H9 (cell line): ENCODE measurements at regions not wholly inside any gene's neighbourhood (a gene's known extent, or its start where the extent isn't known, plus 50 kb on each side); places are given as distances from the start of the nearest gene placed in this dataset.

Experiments
- DNase-seq: peaks from one replicate; pipeline ENCODE4 v3.0.0-alpha.2; 2017
- H2AFZ ChIP-seq: one replicate; pipeline ENCODE4 v1.6.1; 2013; ENCODE audit warnings: mild to moderate bottlenecking, low read length, control low read depth, moderate library complexity
- H2AK5ac ChIP-seq: 2 replicates; pipeline ENCODE4 v1.6.1; 2013; ENCODE audit warnings: low read length, control low read depth, mixed read lengths; ENCODE audit not compliant: insufficient read length
- H2BK120ac ChIP-seq: one replicate; pipeline ENCODE4 v1.6.1; 2013; ENCODE audit warnings: low read depth, mild to moderate bottlenecking, low read length, control low read depth, inconsistent platforms; ENCODE audit not compliant: poor library complexity, severe bottlenecking
- H2BK12ac ChIP-seq: 2 replicates; pipeline ENCODE4 v1.6.1; 2013; ENCODE audit warnings: low read length, control low read depth, mixed read lengths, low read depth; ENCODE audit not compliant: insufficient read length
- H2BK15ac ChIP-seq: 2 replicates; pipeline ENCODE4 v1.6.1; 2013; ENCODE audit warnings: low read depth, low read length, control low read depth
- H2BK20ac ChIP-seq: one replicate; pipeline ENCODE4 v1.6.1; 2013; ENCODE audit warnings: low read depth, mild to moderate bottlenecking, low read length, control low read depth, inconsistent platforms; ENCODE audit not compliant: poor library complexity, severe bottlenecking
- H2BK5ac ChIP-seq: 2 replicates; pipeline ENCODE4 v1.6.1; 2013; ENCODE audit warnings: low read length, control low read depth, mixed read lengths; ENCODE audit not compliant: insufficient read length
- H3K14ac ChIP-seq: 2 replicates; pipeline ENCODE4 v1.6.1; 2013; ENCODE audit warnings: low read length, control low read depth; ENCODE audit not compliant: insufficient read depth
- H3K18ac ChIP-seq: 2 replicates; pipeline ENCODE4 v1.6.1; 2013; ENCODE audit warnings: low read depth, mild to moderate bottlenecking, mixed read lengths, low read length, control low read depth; ENCODE audit not compliant: insufficient read length
- H3K23ac ChIP-seq: 2 replicates; pipeline ENCODE4 v1.6.1; 2013; ENCODE audit warnings: low read length, control low read depth, mixed read lengths, low read depth; ENCODE audit not compliant: insufficient read length
- H3K23me2 ChIP-seq: 2 replicates; pipeline ENCODE4 v1.6.1; 2013; ENCODE audit warnings: low read depth, mild to moderate bottlenecking, mixed read lengths, low read length, control low read depth; ENCODE audit not compliant: insufficient read length, poor library complexity, severe bottlenecking
- H3K27ac ChIP-seq: 2 replicates; pipeline ENCODE4 v1.5.1; 2013; ENCODE audit warnings: low read length, control low read depth, mixed read lengths, low read depth; ENCODE audit not compliant: insufficient read length
- H3K27me3 ChIP-seq: 2 replicates; pipeline ENCODE4 v1.6.1; 2013; ENCODE audit warnings: low read length, control low read depth, inconsistent platforms; ENCODE audit not compliant: insufficient read depth
- H3K4ac ChIP-seq: 2 replicates; pipeline ENCODE4 v1.6.1; 2013; ENCODE audit warnings: low read depth, mild to moderate bottlenecking, control low read depth, inconsistent platforms, low read length, moderate library complexity
- H3K4me1 ChIP-seq: 2 replicates; pipeline ENCODE4 v1.6.1; 2013; ENCODE audit warnings: low read length, control low read depth, inconsistent platforms; ENCODE audit not compliant: insufficient read depth
- H3K4me2 ChIP-seq: 2 replicates; pipeline ENCODE4 v1.6.1; 2013; ENCODE audit warnings: low read length, control low read depth, mixed read lengths; ENCODE audit not compliant: insufficient read length, insufficient read depth
- H3K56ac ChIP-seq: 2 replicates; pipeline ENCODE4 v1.6.1; 2013; ENCODE audit warnings: low read depth, mild to moderate bottlenecking, mixed read lengths, low read length, control low read depth; ENCODE audit not compliant: insufficient read length
- H3K79me1 ChIP-seq: 2 replicates; pipeline ENCODE4 v1.6.1; 2013; ENCODE audit warnings: low read depth, mild to moderate bottlenecking, moderate library complexity, low read length, control low read depth, inconsistent platforms; ENCODE audit not compliant: insufficient read depth, poor library complexity, severe bottlenecking
- H3K79me2 ChIP-seq: 2 replicates; pipeline ENCODE4 v1.6.1; 2013; ENCODE audit warnings: low read length, control low read depth, inconsistent platforms; ENCODE audit not compliant: insufficient read depth
- H3K9ac ChIP-seq: 2 replicates; pipeline ENCODE4 v1.6.1; 2013; ENCODE audit warnings: low read length, control low read depth, mixed read lengths; ENCODE audit not compliant: insufficient read length; ENCODE audit errors: extremely low read depth
- H3K9me3 ChIP-seq: one replicate; pipeline ENCODE4 v1.6.1; 2013; ENCODE audit warnings: low read depth, low read length, inconsistent platforms; ENCODE audit not compliant: control insufficient read depth
- H3T11ph ChIP-seq: one replicate; pipeline ENCODE4 v1.6.1; 2013; ENCODE audit warnings: mild to moderate bottlenecking, low read length, control low read depth, inconsistent platforms
- H4K20me1 ChIP-seq: one replicate; pipeline ENCODE4 v1.6.1; 2013; ENCODE audit not compliant: control insufficient read depth, insufficient read length, insufficient read depth
- H4K5ac ChIP-seq: 2 replicates; pipeline ENCODE4 v1.6.1; 2013; ENCODE audit warnings: low read depth, mild to moderate bottlenecking, mixed read lengths, low read length, control low read depth; ENCODE audit not compliant: insufficient read length
- H4K8ac ChIP-seq: replicated peaks from 2 replicates; pipeline ENCODE4 v1.6.1; 2013; ENCODE audit warnings: low read length, control low read depth, mixed read lengths, low read depth; ENCODE audit not compliant: insufficient read length
- H4K91ac ChIP-seq: 2 replicates; pipeline ENCODE4 v1.6.1; 2013; ENCODE audit warnings: low read depth, mild to moderate bottlenecking, moderate library complexity, mixed read lengths, low read length, control low read depth; ENCODE audit not compliant: insufficient read length
- H3K27ac Mint-ChIP-seq, 3 experiments: 2 replicates in 2 of 3; 3 replicates in 1 of 3; pipeline ENCODE4 v1.8.0; 2020 to 2021; ENCODE audit warnings: mixed read lengths in 3 of 3, mild to moderate bottlenecking in 1 of 3, moderate library complexity in 1 of 3
- H3K27me3 Mint-ChIP-seq: 2 replicates; pipeline ENCODE4 v1.8.0; 2021; ENCODE audit warnings: low read depth, mild to moderate bottlenecking, moderate library complexity, mixed read lengths
- H3K36me3 Mint-ChIP-seq, 3 experiments: 2 replicates in 2 of 3; 3 replicates in 1 of 3; pipeline ENCODE4 v1.8.0; 2020 to 2021; ENCODE audit warnings: low read depth in 3 of 3, mixed read lengths in 3 of 3; ENCODE audit not compliant: insufficient read depth in 1 of 3
- H3K4me1 Mint-ChIP-seq, 2 experiments: 2 replicates each; pipeline ENCODE4 v1.8.0; 2020; ENCODE audit warnings: mixed read lengths in 2 of 2
- H3K4me3 Mint-ChIP-seq, 2 experiments: 2 replicates in 1 of 2; 3 replicates in 1 of 2; pipeline ENCODE4 v1.8.0; 2020 to 2021; ENCODE audit warnings: mild to moderate bottlenecking in 2 of 2, mixed read lengths in 2 of 2, moderate library complexity in 1 of 2
- H3K9me3 Mint-ChIP-seq, 2 experiments: 2 replicates in 1 of 2; 3 replicates in 1 of 2; pipeline ENCODE4 v1.8.0; 2020; ENCODE audit warnings: mild to moderate bottlenecking in 2 of 2, mixed read lengths in 2 of 2, moderate library complexity in 1 of 2
- CTCF ChIP-seq: fragments of 200-600 bp; sonication (generic); conservative IDR thresholded peaks from 3 replicates; pipeline ENCODE4 v1.8.0; 2021; ENCODE audit warnings: antibody characterized with exemption, mild to moderate bottlenecking
- WGBS: extraction: QIAGEN DNeasy Blood & Tissue Kit; methylation state at CpG from one replicate; pipeline ENCODE4 v1.1.7; 2013; ENCODE audit warnings: missing lambda C conversion rate, low lambda C conversion rate, mixed read lengths; ENCODE audit not compliant: insufficient read length; ENCODE audit errors: extremely low coverage; 5-methylcytosine and 5-hydroxymethylcytosine counted together

DNA sequence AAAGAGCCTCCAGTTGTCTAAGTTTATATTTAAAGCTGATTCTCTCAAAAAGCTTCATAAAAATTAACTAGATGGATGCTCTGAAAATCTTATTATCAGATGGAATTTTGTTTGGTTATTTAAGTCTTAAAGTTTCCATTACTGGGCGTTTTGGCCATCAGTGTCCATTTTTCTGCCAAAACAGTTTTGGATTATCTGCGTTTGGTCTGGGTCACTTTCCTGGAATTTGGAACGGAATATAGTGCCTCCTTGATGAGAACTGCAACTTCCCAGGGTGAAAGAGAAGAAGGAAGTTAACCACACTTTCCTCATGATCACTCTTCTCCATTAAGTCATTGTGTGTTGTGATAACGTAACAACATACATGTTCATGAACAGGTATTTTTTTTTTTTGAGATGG lies 764.9 kb upstream of the AUTS2 start:
- Histone ChIP-seq H2AFZ (no peak overlapping the region), H2BK20ac (no peak overlapping the region), H3K4me1 (no peaks in the 10 kb centered on the region), H3K27ac (no peak overlapping the region), H3K27me3 (no peaks in the 10 kb centered on the region), H3K23ac (no peak overlapping the region), H2BK120ac (no peak overlapping the region), H3K79me2 (no peaks in the 10 kb centered on the region), H3K4ac (no peak overlapping the region), H4K20me1 (no peaks in the 10 kb centered on the region), H3K9ac (no peak overlapping the region), H3K23me2 (no peaks in the 10 kb centered on the region), H4K5ac (no peak overlapping the region), H3K9me3 (peaks cover 10% of the 10 kb centered on the region), H2BK5ac (no peak overlapping the region), H2BK15ac (no peak overlapping the region), H3T11ph (no peak overlapping the region), H3K56ac (no peak overlapping the region), H3K4me2 (no peak overlapping the region), H4K8ac (no peak overlapping the region), H3K14ac (no peak overlapping the region), H2BK12ac (no peak overlapping the region), H3K18ac (no peak overlapping the region), H3K79me1 (no peaks in the 10 kb centered on the region), H2AK5ac (no peak overlapping the region), H4K91ac (no peak overlapping the region)
- Mint-ChIP-seq H3K27me3 (no peaks in the 10 kb centered on the region; the same call in 1 of the 2 replicates), H3K27ac (no peak overlapping the region), H3K9me3 (peaks cover 16 to 29% of the 10 kb centered on the region in 2 experiments), H3K4me1 (no peaks in the 10 kb centered on the region), H3K36me3 (peaks cover 6 to 16% (median 11%) of the 10 kb centered on the region in 3 experiments; a peak in 6 of 7 replicates), H3K4me3 (no peak overlapping the region)
- DNase-seq = no peak
- no CpG with 5 or more reads among the region's 4 CpGs for WGBS
- no peak for TF ChIP-seq CTCF
